HL-60 (cell line): ENCODE measurements at regions not wholly inside any gene's neighbourhood (a gene's known extent, or its start where the extent isn't known, plus 50 kb on each side); places are given as distances from the start of the nearest gene placed in this dataset.

Experiments used
- CTCF ChIP-seq: IDR thresholded peaks from one replicate; pipeline ENCODE4 v1.5.1; 2011; ENCODE audit warnings: low read length, control low read depth, inconsistent platforms; ENCODE audit not compliant: insufficient read depth
- REST ChIP-seq: IDR thresholded peaks from 2 replicates; pipeline ENCODE4 v1.6.1; 2012; ENCODE audit warnings: low read depth; ENCODE audit not compliant: insufficient replicate concordance

GRCh38 chr2:236704887-236705286 lies 135.3 kb downstream of the ACKR3 start:
- no peak for TF ChIP-seq CTCF
- no peak for TF ChIP-seq REST
